ENCODE measurements at regions not wholly inside any gene's neighbourhood (a gene's known extent, or its start where the extent isn't known, plus 50 kb on each side); places are given as distances from the start of the nearest gene placed in this dataset.

- TF ChIP-seq, protein P1, sequence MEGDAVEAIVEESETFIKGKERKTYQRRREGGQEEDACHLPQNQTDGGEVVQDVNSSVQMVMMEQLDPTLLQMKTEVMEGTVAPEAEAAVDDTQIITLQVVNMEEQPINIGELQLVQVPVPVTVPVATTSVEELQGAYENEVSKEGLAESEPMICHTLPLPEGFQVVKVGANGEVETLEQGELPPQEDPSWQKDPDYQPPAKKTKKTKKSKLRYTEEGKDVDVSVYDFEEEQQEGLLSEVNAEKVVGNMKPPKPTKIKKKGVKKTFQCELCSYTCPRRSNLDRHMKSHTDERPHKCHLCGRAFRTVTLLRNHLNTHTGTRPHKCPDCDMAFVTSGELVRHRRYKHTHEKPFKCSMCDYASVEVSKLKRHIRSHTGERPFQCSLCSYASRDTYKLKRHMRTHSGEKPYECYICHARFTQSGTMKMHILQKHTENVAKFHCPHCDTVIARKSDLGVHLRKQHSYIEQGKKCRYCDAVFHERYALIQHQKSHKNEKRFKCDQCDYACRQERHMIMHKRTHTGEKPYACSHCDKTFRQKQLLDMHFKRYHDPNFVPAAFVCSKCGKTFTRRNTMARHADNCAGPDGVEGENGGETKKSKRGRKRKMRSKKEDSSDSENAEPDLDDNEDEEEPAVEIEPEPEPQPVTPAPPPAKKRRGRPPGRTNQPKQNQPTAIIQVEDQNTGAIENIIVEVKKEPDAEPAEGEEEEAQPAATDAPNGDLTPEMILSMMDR (IDR thresholded peaks at IDR 0.05; ENCODE audit: control extremely low read depth, extremely low read depth), result no peak
- Histone ChIP-seq H3K27ac (ENCODE audit: low read depth in 1 of 2, low read length in 1 of 2) (no peak overlapping the region), H3K36me3 (ENCODE audit: control insufficient read depth in 4 of 4, insufficient read depth in 4 of 4, low read length in 4 of 4) (peaks cover 0 to 26% (median 9%) of the 10 kb centered on the region in 4 donors), H3K4me3 (no peak overlapping the region), H3K4me1 (ENCODE audit: control insufficient read depth in 5 of 5, insufficient read depth in 5 of 5, low read length in 5 of 5) (peaks cover 0 to 7% (median 0%) of the 10 kb centered on the region in 5 donors), H3K9me3 (ENCODE audit: control insufficient read depth in 4 of 4, insufficient read depth in 3 of 4, low read length in 3 of 4) (no peaks in the 10 kb centered on the region), H3K27me3 (ENCODE audit: control insufficient read depth in 3 of 3, insufficient read depth in 3 of 3, low read length in 2 of 3) (peaks cover 0 to 2% (median 0%) of the 10 kb centered on the region in 3 donors), H3K9ac (ENCODE audit: insufficient read depth in 1 of 2, low read length in 2 of 2) (no peak overlapping the region)
- WGBS, 2 donors, result 60 to 64% methylated on average over 3 of the region's 3 CpGs
- ATAC-seq (ENCODE audit: insufficient read depth, low FRiP score), result no peak
- no peak for DNase-seq
Measured at GRCh38 chr16:31701734-31702133, 171.9 kb upstream of the ZNF267 start.

- Histone ChIP-seq H3K4me1 (ENCODE audit: control insufficient read depth in 5 of 5, insufficient read depth in 5 of 5, low read length in 5 of 5) (peaks cover 0 to 7% (median 0%) of the 10 kb centered on the region in 5 donors), H3K27me3 (ENCODE audit: control insufficient read depth in 3 of 3, insufficient read depth in 3 of 3, low read length in 2 of 3) (peaks cover 0 to 2% (median 0%) of the 10 kb centered on the region in 3 donors), H3K36me3 (ENCODE audit: control insufficient read depth in 4 of 4, insufficient read depth in 4 of 4, low read length in 4 of 4) (peaks cover 0 to 33% (median 12%) of the 10 kb centered on the region in 4 donors), H3K9me3 (ENCODE audit: control insufficient read depth in 4 of 4, insufficient read depth in 3 of 4, low read length in 3 of 4) (no peaks in the 10 kb centered on the region), H3K4me3 (no peak overlapping the region), H3K9ac (ENCODE audit: insufficient read depth in 1 of 2, low read length in 2 of 2) (no peak overlapping the region), H3K27ac (ENCODE audit: low read depth in 1 of 2, low read length in 1 of 2) (no peak overlapping the region)
- ATAC-seq (ENCODE audit: insufficient read depth, low FRiP score), result no peak
- 97% methylated on average over 5 of the region's 5 CpGs for WGBS, 2 donors
- TF ChIP-seq, protein P1 (IDR thresholded peaks at IDR 0.05; ENCODE audit: control extremely low read depth, extremely low read depth), result no peak
- no peak for DNase-seq
Measured at GRCh38 chr16:31702796-31703195, 170.8 kb upstream of the ZNF267 start.

GRCh38 chr16:31703526-31704128, 170.0 kb upstream of the ZNF267 start:
- Histone ChIP-seq H3K4me3 (no peak overlapping the region), H3K36me3 (ENCODE audit: control insufficient read depth in 4 of 4, insufficient read depth in 4 of 4, low read length in 4 of 4) (peaks cover 0 to 41% (median 14%) of the 10 kb centered on the region in 4 donors), H3K27ac (ENCODE audit: low read depth in 1 of 2, low read length in 1 of 2) (no peak overlapping the region), H3K4me1 (ENCODE audit: control insufficient read depth in 5 of 5, insufficient read depth in 5 of 5, low read length in 5 of 5) (peaks cover 0 to 7% (median 0%) of the 10 kb centered on the region in 5 donors), H3K9me3 (ENCODE audit: control insufficient read depth in 4 of 4, insufficient read depth in 3 of 4, low read length in 3 of 4) (no peaks in the 10 kb centered on the region), H3K27me3 (ENCODE audit: control insufficient read depth in 3 of 3, insufficient read depth in 3 of 3, low read length in 2 of 3) (no peaks in the 10 kb centered on the region), H3K9ac (ENCODE audit: insufficient read depth in 1 of 2, low read length in 2 of 2) (no peak overlapping the region)
- WGBS, 2 donors, result 95 to 96% methylated on average over 5 of the region's 5 CpGs
- TF ChIP-seq, protein P1 (IDR thresholded peaks at IDR 0.05; ENCODE audit: control extremely low read depth, extremely low read depth), result no peak
- no peak for DNase-seq
- no peak for ATAC-seq (ENCODE audit: insufficient read depth, low FRiP score)

GRCh38 chr16:31704138-31704537, 169.5 kb upstream of the ZNF267 start:
- Histone ChIP-seq H3K9me3 (ENCODE audit: control insufficient read depth in 4 of 4, insufficient read depth in 3 of 4, low read length in 3 of 4) (no peaks in the 10 kb centered on the region), H3K36me3 (ENCODE audit: control insufficient read depth in 4 of 4, insufficient read depth in 4 of 4, low read length in 4 of 4) (peaks cover 0 to 43% (median 15%) of the 10 kb centered on the region in 4 donors), H3K27me3 (ENCODE audit: control insufficient read depth in 3 of 3, insufficient read depth in 3 of 3, low read length in 2 of 3) (no peaks in the 10 kb centered on the region), H3K9ac (ENCODE audit: insufficient read depth in 1 of 2, low read length in 2 of 2) (no peak overlapping the region), H3K4me3 (no peak overlapping the region), H3K4me1 (ENCODE audit: control insufficient read depth in 5 of 5, insufficient read depth in 5 of 5, low read length in 5 of 5) (peaks cover 0 to 7% (median 0%) of the 10 kb centered on the region in 5 donors), H3K27ac (ENCODE audit: low read depth in 1 of 2, low read length in 1 of 2) (no peak overlapping the region)
- ATAC-seq (ENCODE audit: insufficient read depth, low FRiP score) (no peak), DNase-seq (no peak)
- TF ChIP-seq, protein P1 (IDR thresholded peaks at IDR 0.05; ENCODE audit: control extremely low read depth, extremely low read depth), result no peak
- WGBS, 2 donors, result 94 to 96% methylated on average over 9 of the region's 9 CpGs

Measured in lung (tissue), 11 donors.